ENCODE measurements at regions not wholly inside any gene's neighbourhood (a gene's known extent, or its start where the extent isn't known, plus 50 kb on each side); places are given as distances from the start of the nearest gene placed in this dataset.
"Not testable (repeated sequence)": the region's sequence is repeated elsewhere in the genome, so short reads cannot be mapped to it uniquely, and the experiment has no call there.

- not testable (repeated sequence) for DNase-seq
Observed at GRCh38 chr5:56731473-56731872, 83.9 kb upstream of the MAP3K1 start.

- no peak for DNase-seq
Observed at GRCh38 chr5:56729488-56729887, 85.9 kb upstream of the MAP3K1 start.

DNA sequence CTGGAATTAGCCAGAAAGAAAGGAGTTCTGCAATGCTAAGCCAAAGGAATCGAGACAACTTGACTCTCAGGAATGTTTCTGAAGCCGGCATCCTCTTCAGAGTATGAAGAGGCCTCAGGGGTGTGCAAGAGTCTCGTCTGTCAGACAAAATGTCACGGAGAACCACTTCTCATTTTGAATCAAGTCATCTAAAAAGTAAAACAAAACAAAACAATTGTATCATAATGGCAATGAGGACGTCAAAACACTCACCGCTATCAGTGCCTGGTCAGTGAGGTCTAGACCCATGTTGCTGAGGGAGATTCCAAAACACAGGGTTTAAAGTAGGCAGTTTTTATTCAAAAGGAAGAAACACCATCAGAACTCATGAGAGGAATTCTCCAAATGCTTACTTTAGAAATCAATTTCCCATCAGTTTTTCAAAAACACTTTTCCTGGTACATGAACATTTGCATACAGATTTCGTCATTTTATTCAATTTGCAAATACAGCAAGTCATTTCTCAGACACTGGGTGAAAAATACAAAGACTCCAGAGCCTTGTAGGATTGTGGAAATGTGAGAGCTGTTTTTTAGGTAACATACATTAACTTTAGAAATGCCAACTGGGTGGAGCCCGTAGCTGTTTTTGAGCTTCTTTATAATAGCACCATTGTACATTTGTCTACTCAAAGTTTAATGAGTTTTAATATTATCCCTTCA, 89.5 kb upstream of the MAP3K1 start:
- DNase-seq = no peak

DNA sequence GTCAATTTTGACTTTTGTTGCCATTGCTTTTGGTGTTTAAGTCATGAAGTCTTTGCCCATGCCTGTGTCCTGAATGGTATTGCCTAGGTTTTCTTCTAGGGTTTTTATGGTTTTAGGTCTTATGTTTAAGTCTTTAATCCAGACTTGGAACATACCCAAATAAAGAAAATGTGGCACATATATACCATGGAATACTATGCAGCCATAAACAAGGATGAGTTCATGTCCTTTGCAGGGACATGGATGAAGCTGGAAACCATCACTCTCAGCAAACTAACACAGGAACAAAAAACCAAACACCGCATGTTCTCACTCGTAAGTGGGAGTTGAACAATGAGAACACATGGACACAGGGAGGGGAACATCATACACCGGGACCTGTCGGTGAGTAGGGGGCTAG, 90.5 kb upstream of the MAP3K1 start:
- not testable (repeated sequence) for DNase-seq

DNA sequence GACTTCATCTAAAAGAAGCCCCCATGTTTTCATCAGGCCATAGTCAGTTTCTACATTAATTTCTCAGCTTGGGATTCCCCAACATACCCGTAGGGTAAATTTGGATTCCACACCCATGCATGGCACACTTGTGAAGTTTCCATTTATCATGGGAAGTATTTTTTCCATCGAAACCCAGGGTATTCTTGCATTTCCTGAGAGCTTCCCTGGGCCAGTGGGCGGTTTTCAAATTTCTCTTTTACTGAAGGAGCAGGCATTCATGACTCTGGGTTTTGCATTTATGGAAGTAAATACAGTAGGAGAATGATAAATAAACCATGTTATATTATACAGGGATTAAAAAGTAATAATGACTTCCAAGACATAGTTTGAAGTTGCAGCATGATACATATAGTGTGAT, 93.0 kb upstream of the MAP3K1 start:
- DNase-seq = no peak

GRCh38 chr5:56717253-56717987, 97.9 kb upstream of the MAP3K1 start:
- no peak for DNase-seq

DNA sequence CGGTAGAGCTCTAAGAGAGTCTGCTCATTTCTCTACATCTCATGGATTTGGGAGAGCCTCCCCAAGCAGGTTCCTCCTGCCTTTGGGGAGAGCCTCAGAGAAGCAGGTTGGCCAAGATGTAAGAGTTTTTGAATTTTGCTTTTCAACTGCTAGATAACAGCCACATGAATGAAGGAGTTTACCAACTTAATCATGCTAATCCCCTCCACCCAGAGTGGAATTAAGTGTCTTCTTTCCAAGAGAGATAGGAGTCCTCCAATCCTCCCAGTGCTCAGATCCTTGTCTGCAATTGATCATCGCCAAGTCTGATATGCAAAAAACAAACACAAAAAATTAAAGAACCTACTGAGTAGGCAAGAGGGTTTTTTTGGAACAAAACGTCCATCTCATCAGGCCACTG, 99.4 kb upstream of the MAP3K1 start:
- DNase-seq = no peak

- DNase-seq = no peak
Observed at GRCh38 chr5:56712895-56713591, 102.3 kb upstream of the MAP3K1 start.

- no peak for DNase-seq
Observed at GRCh38 chr5:56710826-56711590, 104.3 kb upstream of the MAP3K1 start.

DNA sequence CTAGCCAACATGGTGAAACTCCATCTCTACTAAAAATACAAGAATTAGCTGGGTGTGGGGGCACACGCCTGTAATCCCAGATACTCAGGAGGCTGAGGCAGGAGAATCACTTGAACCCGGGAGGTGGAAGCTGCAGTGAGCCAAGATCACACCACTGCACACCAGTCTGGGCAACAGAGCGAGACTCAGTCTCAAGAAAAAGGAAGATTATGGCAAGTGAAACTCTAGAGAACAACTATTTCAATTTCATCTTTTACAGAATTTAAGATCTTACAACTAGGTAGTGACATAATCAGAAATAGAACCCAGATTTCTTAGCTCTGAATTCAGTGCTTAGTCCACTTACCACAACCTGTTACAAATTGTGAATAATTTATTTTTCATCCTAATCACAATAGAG, 108.8 kb upstream of the MAP3K1 start:
- no peak for DNase-seq

- no peak for DNase-seq
Observed at GRCh38 chr5:56705217-56705616, 110.1 kb upstream of the MAP3K1 start.

GRCh38 chr5:56703952-56704351, 111.4 kb upstream of the MAP3K1 start:
- DNase-seq = no peak

- no peak for DNase-seq
Observed at GRCh38 chr5:56700711-56701110, 114.6 kb upstream of the MAP3K1 start.

DNA sequence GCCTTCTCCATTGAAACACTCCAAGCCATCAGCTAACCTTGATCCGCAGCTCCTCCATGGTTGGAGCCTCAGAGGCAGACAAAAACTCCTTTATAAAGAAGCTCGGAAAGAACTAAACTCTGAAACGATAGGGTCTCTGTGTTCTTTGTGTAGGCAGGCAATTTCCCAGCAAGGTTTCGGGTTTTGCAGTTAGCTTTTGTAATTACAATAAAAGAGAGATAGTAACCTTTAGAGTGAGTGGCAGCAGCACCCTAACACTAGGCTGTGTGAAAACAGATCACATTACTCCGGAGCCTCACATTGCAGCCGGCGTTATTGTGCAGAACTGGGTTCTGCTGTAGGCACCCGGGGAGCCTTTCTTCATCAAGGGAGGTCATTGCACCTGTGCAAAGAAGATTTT, 115.8 kb upstream of the MAP3K1 start:
- no peak for DNase-seq

DNA sequence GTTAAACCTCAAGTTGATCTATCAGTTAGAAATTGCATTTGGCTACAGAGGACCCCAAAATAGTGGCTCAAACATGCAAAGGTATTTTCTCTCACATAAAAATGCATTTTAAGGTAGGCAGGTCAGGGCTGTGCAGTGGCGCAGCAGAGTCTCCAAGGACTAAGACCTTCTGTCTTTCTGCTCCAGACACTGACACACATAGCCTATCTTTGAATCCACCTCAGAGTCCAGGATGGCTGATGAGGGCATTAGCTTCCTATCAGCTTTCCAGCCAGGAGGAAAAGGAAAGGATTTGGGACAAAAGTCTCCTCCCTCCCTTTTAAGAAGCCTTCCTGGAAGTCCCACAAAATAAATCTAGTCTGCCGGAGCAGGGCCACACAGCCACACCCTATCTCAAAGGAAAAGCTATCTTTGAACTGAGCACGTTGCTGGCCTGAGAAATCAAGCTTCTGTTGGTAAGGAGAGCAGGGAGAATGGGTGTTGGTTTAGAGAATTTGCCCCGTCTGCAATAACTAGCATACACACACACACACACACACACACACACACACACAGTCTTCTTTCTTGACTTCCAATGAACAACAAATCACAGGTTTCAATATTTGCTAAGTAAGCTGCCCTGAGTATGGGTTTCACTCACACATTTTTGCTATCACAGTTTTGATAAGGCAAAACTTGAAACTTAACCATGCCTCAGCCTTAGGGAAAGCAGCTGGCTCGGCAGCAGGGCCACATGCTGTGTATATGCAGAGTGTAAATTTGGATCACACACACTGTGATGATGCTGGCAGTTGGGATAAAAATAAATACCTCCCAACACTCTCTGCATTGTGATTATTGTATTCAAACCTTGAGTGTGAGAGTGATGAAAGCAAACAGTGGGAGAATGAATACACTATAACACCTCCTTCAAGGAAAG, 116.6 kb upstream of the MAP3K1 start:
- DNase-seq = no peak

DNA sequence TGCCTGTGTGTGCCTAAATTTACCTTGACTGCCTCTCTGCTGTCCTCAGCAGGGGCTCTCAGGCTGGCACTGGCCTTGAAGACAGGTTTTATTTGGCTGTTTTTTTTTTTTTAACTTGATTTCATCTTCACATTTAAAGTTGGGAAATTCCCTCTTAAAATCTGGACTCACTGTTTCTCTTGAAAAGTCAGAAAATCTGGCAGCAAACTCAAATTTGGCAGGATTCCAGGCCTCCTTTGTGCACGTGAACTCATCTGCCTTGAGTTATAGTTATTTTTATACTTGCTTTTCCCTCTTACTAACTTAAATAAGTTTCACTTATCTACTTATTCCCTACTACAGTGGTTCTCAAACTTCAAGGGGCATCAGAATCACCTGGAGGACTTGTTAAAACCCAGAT, 118.4 kb upstream of the MAP3K1 start:
- no peak for DNase-seq

DNA sequence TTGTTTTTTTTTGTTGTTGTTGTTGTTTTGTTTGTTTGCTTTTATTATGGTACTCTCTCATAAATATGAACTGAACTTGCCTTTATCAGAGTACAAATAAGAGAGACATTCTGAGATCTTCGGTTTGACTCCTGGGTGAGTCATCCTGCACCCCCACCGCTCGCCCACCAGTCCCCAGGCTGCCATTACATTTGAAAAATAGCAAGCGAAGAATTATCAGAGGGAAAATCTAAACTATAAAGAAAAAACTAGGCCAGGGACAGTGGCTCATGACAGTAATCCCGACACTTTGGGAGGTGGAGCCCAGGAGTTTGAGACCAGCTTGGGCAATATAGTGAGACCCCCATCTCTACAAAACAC, 122.1 kb upstream of the MAP3K1 start:
- DNase-seq = no peak

- DNase-seq = no peak
Observed at GRCh38 chr5:56692359-56693219, 122.8 kb upstream of the MAP3K1 start.

- no peak for DNase-seq
Observed at GRCh38 chr5:56688402-56688801, 126.9 kb upstream of the MAP3K1 start.

GRCh38 chr5:56686337-56687195, 128.8 kb upstream of the MAP3K1 start:
- DNase-seq = no peak

Data from NCI-H226 (cell line).